Common myeloid progenitor, CD34-positive (primary cell): ENCODE measurements at regions not wholly inside any gene's neighbourhood (a gene's known extent, or its start where the extent isn't known, plus 50 kb on each side); places are given as distances from the start of the nearest gene placed in this dataset.
"Not testable (repeated sequence)": the region's sequence is repeated elsewhere in the genome, so short reads cannot be mapped to it uniquely, and the experiment has no call there.

Experiments
- CTCF ChIA-PET: fragments of 350-600 bp; sonication (Branson Sonifier 250); formaldehyde crosslinking; loops from one replicate; lab custom pipeline; 2021; ENCODE audit warnings: antibody characterized with exemption; lab: Charles Lee
- POLR2A ChIA-PET: fragments of 350-600 bp; sonication (Branson Sonifier 250); formaldehyde crosslinking; loops from one replicate; lab custom pipeline; 2021; ENCODE audit warnings: antibody characterized with exemption; lab: Charles Lee
- DNase-seq, 3 donors: peaks; one replicate each; pipeline versions ENCODE4 v3.0.0 to v3.0.0-alpha.2; 2013
- H3K27ac ChIP-seq, 2 experiments: 1 replicate in 1 of 2; 2 replicates in 1 of 2; pipeline ENCODE4 v1.7.0; 2013; ENCODE audit warnings: inconsistent platforms in 2 of 2, low read length in 2 of 2, mild to moderate bottlenecking in 2 of 2, low read depth in 1 of 2, moderate library complexity in 1 of 2; ENCODE audit not compliant: severe bottlenecking in 2 of 2, insufficient read depth in 1 of 2, poor library complexity in 1 of 2
- H3K27me3 ChIP-seq, 5 experiments: replicated peaks in 2 of 5; 1 replicate in 3 of 5; 2 replicates in 2 of 5; pipeline versions ENCODE4 v1.6.1 to v1.7.0; 2013; ENCODE audit warnings: low read length in 4 of 5, mild to moderate bottlenecking in 2 of 5, moderate library complexity in 2 of 5, inconsistent platforms in 1 of 5; ENCODE audit not compliant: insufficient read depth in 5 of 5, control insufficient read depth in 4 of 5
- H3K36me3 ChIP-seq, 4 experiments: 1 replicate in 2 of 4; 2 replicates in 2 of 4; pipeline versions ENCODE4 v1.6.1 to v1.7.0; 2013; ENCODE audit warnings: low read length in 3 of 4, control low read depth in 1 of 4, mild to moderate bottlenecking in 1 of 4; ENCODE audit not compliant: control insufficient read depth in 4 of 4, insufficient read depth in 4 of 4
- H3K4me1 ChIP-seq, 4 experiments: 1 replicate in 3 of 4; 2 replicates in 1 of 4; pipeline versions ENCODE4 v1.6.1 to v1.7.1; 2013; ENCODE audit warnings: low read length in 3 of 4, mild to moderate bottlenecking in 3 of 4, control low read depth in 1 of 4, inconsistent platforms in 1 of 4, moderate library complexity in 1 of 4; ENCODE audit not compliant: control insufficient read depth in 4 of 4, insufficient read depth in 4 of 4; ENCODE audit errors: control extremely low read depth in 1 of 4
- H3K4me3 ChIP-seq, 7 experiments: 1 replicate in 4 of 7; 2 replicates in 3 of 7; pipeline versions ENCODE4 v1.5.1 to v1.7.0; 2013; ENCODE audit warnings: mild to moderate bottlenecking in 7 of 7, low read length in 6 of 7, moderate library complexity in 6 of 7, inconsistent platforms in 2 of 7, low read depth in 2 of 7, control low read depth in 1 of 7; ENCODE audit not compliant: insufficient read depth in 4 of 7, control insufficient read depth in 1 of 7; ENCODE audit errors: extremely low read depth in 1 of 7
- H3K9me3 ChIP-seq, 5 experiments: 1 replicate in 4 of 5; 2 replicates in 1 of 5; pipeline versions ENCODE4 v1.6.1 to v1.7.1; 2013; ENCODE audit warnings: low read length in 4 of 5, mild to moderate bottlenecking in 2 of 5, inconsistent platforms in 1 of 5, low read depth in 1 of 5, moderate library complexity in 1 of 5; ENCODE audit not compliant: control insufficient read depth in 4 of 5, insufficient read depth in 2 of 5; ENCODE audit errors: control extremely low read depth in 1 of 5
- WGBS: methylation state at CpG from one replicate; pipeline ENCODE4 v1.1.5; 2013; ENCODE audit not compliant: insufficient coverage; 5-methylcytosine and 5-hydroxymethylcytosine counted together

DNA sequence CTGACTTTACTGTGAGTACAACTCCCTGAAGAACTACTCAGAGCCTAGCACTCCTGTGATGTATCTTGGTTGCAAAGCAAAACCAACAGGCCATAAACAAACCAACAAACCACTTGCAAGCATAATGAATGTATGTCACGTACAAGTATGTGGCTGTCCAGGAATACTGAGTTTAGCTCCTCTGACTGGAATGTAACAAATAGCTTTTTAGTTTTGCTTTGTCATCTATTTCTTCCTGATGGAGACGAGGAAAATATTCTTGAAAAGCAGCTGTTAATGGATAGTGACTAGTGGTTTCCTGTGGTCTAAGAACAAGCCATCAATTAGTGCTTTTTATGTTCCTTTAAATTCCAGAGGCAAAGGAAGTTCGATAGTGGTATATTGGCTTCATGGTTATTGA is 101.9 kb upstream of the LY86 start:
- WGBS = 83% methylated on average over 1 of the region's 3 CpGs
- no peak for DNase-seq
- Histone ChIP-seq H3K27me3 (peaks cover 0 to 6% (median 0%) of the 10 kb centered on the region in 5 experiments), H3K9me3 (peaks cover 0 to 3% (median 0%) of the 10 kb centered on the region in 5 experiments), H3K36me3 (no peaks in the 10 kb centered on the region), H3K27ac (no peak overlapping the region), H3K4me1 (peaks cover 0 to 2% (median 0%) of the 10 kb centered on the region in 4 experiments), H3K4me3 (no peak overlapping the region)
- CTCF ChIA-PET = interaction anchor here (2.0 kb wide), 1 partner anchor 10 kb away, joined by 4 read pairs; no protein-coding TSS in a partner anchor
- POLR2A ChIA-PET = no interaction called here

- DNase-seq = no peak
- no peaks in the 10 kb centered on the region for H3K36me3 ChIP-seq
- no peak overlapping the region for H3K4me3 ChIP-seq
- ChIA-PET CTCF (interaction anchor here (1.1 to 2.0 kb wide), 2 partner anchors 12 to 271 kb away, joined by 3 to 5 read pairs; no protein-coding TSS in a partner anchor), POLR2A (no interaction called here)
- H3K4me1 ChIP-seq = no peaks in the 10 kb centered on the region
- no peaks in the 10 kb centered on the region for H3K9me3 ChIP-seq
- H3K27ac ChIP-seq = no peak overlapping the region
- 95% methylated on average over 4 of the region's 4 CpGs for WGBS
- H3K27me3 ChIP-seq = peaks cover 0 to 2% (median 0%) of the 10 kb centered on the region in 5 experiments
Observed at GRCh38 chr6:6491761-6492160, 96.8 kb upstream of the LY86 start.

DNA sequence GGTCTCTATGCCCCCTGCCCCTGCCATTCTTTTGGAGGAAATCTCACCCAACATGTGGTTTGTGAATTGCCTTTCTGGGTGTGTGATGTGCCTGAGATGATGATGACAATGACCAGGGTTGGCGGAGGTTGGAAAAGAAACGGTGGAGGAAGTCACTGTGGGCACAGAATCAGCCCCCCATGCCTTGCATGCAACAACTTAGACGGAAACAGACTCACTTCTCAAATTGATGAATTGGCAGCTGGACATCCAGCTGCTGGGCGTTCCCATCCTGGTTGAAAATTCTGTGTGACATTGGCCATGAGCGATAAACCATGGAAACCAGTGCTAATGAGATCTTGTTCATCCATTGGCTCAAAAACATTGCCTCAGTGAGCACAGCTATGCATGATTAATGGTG is 95.8 kb upstream of the LY86 start:
- ChIA-PET CTCF (interaction anchor here (1.1 to 2.0 kb wide), 2 partner anchors 11 to 272 kb away, joined by 3 to 5 read pairs; no protein-coding TSS in a partner anchor), POLR2A (no interaction called here)
- 89% methylated on average over 5 of the region's 5 CpGs for WGBS
- H3K36me3 ChIP-seq = no peaks in the 10 kb centered on the region
- no peak overlapping the region for H3K4me3 ChIP-seq
- no peaks in the 10 kb centered on the region for H3K9me3 ChIP-seq
- no peak overlapping the region for H3K27ac ChIP-seq
- no peak for DNase-seq
- H3K4me1 ChIP-seq = no peaks in the 10 kb centered on the region
- H3K27me3 ChIP-seq = no peaks in the 10 kb centered on the region

GRCh38 chr6:6494139-6494538 is 94.4 kb upstream of the LY86 start:
- POLR2A ChIA-PET, H3K36me3 ChIP-seq, H3K27ac ChIP-seq, H3K27me3 ChIP-seq, H3K4me1 ChIP-seq, H3K9me3 ChIP-seq, H3K4me3 ChIP-seq: not testable (repeated sequence)
- CTCF ChIA-PET = interaction anchor here (0.9 to 1.2 kb wide), 4 partner anchors 9 to 436 kb away, joined by 3 to 5 read pairs (median 3); no protein-coding TSS in a partner anchor
- 80% methylated on average over 1 of the region's 7 CpGs for WGBS
- peak in 1 of 3 donors; percentile 23 for DNase-seq

- Histone ChIP-seq H3K9me3 (no peaks in the 10 kb centered on the region), H3K27ac (no peak overlapping the region), H3K36me3 (no peaks in the 10 kb centered on the region), H3K27me3 (no peaks in the 10 kb centered on the region), H3K4me3 (no peak overlapping the region), H3K4me1 (no peaks in the 10 kb centered on the region)
- WGBS = 41% methylated on average over 6 of the region's 6 CpGs
- POLR2A ChIA-PET = no interaction called here
- CTCF ChIA-PET = interaction anchor here (0.5 to 1.0 kb wide), 5 partner anchors 9 to 437 kb away, joined by 3 to 4 read pairs (median 3); no protein-coding TSS in a partner anchor
- DNase-seq = peak; percentile 50 to 66 (median 61)
Observed at GRCh38 chr6:6494677-6495076, 93.8 kb upstream of the LY86 start.

GRCh38 chr6:6495851-6496250 is 92.7 kb upstream of the LY86 start:
- no peak for DNase-seq
- ChIA-PET CTCF (interaction anchor here (0.9 to 1.5 kb wide), 4 partner anchors 9 to 439 kb away, joined by 3 to 4 read pairs (median 3); no protein-coding TSS in a partner anchor), POLR2A (no interaction called here)
- H3K27ac ChIP-seq = no peak overlapping the region
- 100% methylated on average over 2 of the region's 3 CpGs for WGBS
- no peaks in the 10 kb centered on the region for H3K9me3 ChIP-seq
- H3K27me3 ChIP-seq = no peaks in the 10 kb centered on the region
- no peak overlapping the region for H3K4me3 ChIP-seq
- H3K4me1 ChIP-seq = no peaks in the 10 kb centered on the region
- no peaks in the 10 kb centered on the region for H3K36me3 ChIP-seq

GRCh38 chr6:6497541-6497940 is 91.0 kb upstream of the LY86 start:
- H3K27me3 ChIP-seq = no peaks in the 10 kb centered on the region
- no peak for DNase-seq
- H3K4me1 ChIP-seq = no peaks in the 10 kb centered on the region
- POLR2A ChIA-PET = no interaction called here
- H3K9me3 ChIP-seq = no peaks in the 10 kb centered on the region
- no peaks in the 10 kb centered on the region for H3K36me3 ChIP-seq
- no peak overlapping the region for H3K27ac ChIP-seq
- CTCF ChIA-PET = no interaction called here
- 92% methylated on average over 10 of the region's 10 CpGs for WGBS
- no peak overlapping the region for H3K4me3 ChIP-seq
